ENCODE measurements at regions not wholly inside any gene's neighbourhood (a gene's known extent, or its start where the extent isn't known, plus 50 kb on each side); places are given as distances from the start of the nearest gene placed in this dataset.
"Not testable (repeated sequence)": the region's sequence is repeated elsewhere in the genome, so short reads cannot be mapped to it uniquely, and the experiment has no call there.

GRCh38 chr4:23969635-23970145, 79.8 kb upstream of the PPARGC1A start:
- FAIRE-seq (no peak), DNase-seq (ENCODE audit: insufficient read length) (no peak)
- TF ChIP-seq POLR2AphosphoS5 (IDR thresholded peaks at IDR 0.05; ENCODE audit: low read depth, low read length) (no peak), TAF1 (IDR thresholded peaks at IDR 0.05; ENCODE audit: borderline replicate concordance, low read depth, low read length) (no peak), POLR2A (IDR thresholded peaks at IDR 0.05; ENCODE audit: low read depth, low read length) (no peak)

GRCh38 chr4:23967281-23967680, 77.4 kb upstream of the PPARGC1A start:
- no peak for TF ChIP-seq TAF1 (IDR thresholded peaks at IDR 0.05; ENCODE audit: borderline replicate concordance, low read depth, low read length)
- no peak for TF ChIP-seq POLR2A (IDR thresholded peaks at IDR 0.05; ENCODE audit: low read depth, low read length)
- no peak for TF ChIP-seq POLR2AphosphoS5 (IDR thresholded peaks at IDR 0.05; ENCODE audit: low read depth, low read length)
- DNase-seq (ENCODE audit: insufficient read length) = no peak
- no peak for FAIRE-seq

DNA sequence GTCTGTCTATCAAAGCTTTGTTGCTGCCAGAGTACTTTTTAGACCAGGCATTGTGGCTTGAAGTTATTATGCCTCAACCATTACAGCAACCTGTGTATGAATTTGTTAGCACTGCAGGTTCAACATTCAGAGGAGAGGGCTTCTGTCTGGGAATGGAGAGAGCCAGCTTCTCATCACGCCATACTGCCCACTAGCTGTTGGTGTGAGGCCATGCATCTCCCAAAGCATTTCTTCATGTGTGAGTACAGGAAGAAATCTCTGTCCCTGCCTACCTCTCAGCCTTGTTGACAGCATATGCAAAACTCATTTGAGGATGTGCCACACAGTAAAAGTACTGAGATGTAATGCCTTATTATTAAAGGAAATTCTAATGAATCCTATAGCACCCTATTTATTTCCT, 76.9 kb upstream of the PPARGC1A start:
- DNase-seq (ENCODE audit: insufficient read length) (no peak), FAIRE-seq (no peak)
- TF ChIP-seq POLR2AphosphoS5 (IDR thresholded peaks at IDR 0.05; ENCODE audit: low read depth, low read length) = no peak
- no peak for TF ChIP-seq TAF1 (IDR thresholded peaks at IDR 0.05; ENCODE audit: borderline replicate concordance, low read depth, low read length)
- TF ChIP-seq POLR2A (IDR thresholded peaks at IDR 0.05; ENCODE audit: low read depth, low read length) = no peak

- DNase-seq (ENCODE audit: insufficient read length) (no peak), FAIRE-seq (no peak)
- no peak for TF ChIP-seq TAF1 (IDR thresholded peaks at IDR 0.05; ENCODE audit: borderline replicate concordance, low read depth, low read length)
- no peak for TF ChIP-seq POLR2AphosphoS5 (IDR thresholded peaks at IDR 0.05; ENCODE audit: low read depth, low read length)
- no peak for TF ChIP-seq POLR2A (IDR thresholded peaks at IDR 0.05; ENCODE audit: low read depth, low read length)
These were observed 72.6 kb upstream of the PPARGC1A start for GRCh38 chr4:23962462-23962861.

DNA sequence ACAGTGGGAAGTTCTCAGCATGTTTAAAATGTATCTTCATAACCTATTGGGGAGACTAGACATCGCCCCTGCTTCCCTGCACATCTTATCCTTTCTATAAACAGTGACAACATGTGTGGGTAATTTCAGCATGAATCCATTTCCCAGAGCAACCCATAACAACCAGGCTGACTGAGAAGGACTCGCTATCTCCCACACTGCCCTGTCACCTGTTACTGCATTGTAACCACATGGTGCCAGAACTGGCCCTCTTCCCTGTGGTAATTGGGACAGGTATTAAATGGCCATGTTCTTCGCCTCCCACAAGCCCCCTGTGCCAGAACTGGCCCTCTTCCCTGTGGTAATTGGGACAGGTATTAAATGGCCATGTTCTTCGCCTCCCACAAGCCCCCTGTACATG, 71.5 kb upstream of the PPARGC1A start:
- not testable (repeated sequence) for FAIRE-seq; DNase-seq (ENCODE audit: insufficient read length)

DNA sequence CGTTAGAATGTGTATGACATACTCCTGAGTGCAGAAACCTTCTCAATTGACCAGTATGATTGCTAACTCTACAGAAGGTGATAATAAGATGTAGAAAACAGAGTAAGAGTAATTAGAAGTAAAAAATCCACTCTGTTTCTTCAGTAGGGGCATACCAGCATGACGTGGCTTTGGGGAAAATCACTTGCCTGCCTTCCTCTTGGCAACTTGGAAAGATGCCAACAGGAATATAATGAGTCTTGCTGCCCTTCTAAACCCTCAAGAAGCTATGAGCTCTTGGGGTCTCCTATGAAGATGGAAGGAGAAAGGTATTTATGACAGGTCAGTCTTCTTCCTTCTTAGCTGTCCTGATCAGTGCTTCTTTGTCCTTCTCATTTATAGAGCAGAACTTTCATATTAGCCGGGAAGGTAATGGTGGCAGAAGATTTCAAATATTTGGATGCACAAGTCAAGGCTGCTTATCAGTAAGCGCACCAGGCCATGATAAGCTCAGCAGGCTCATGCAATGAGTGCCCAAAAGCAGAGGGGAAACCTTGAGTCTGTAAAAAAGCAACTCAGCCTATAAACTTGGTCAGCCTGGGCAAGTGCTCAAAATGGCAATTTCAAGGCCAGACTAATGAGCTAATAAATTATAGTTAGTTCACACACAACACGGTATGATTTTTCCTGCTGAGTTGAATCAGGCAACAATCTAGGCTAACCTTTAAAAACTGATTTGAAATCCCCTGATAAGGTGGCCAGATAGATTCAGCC, 69.7 kb upstream of the PPARGC1A start:
- DNase-seq (ENCODE audit: insufficient read length) = no peak

DNA sequence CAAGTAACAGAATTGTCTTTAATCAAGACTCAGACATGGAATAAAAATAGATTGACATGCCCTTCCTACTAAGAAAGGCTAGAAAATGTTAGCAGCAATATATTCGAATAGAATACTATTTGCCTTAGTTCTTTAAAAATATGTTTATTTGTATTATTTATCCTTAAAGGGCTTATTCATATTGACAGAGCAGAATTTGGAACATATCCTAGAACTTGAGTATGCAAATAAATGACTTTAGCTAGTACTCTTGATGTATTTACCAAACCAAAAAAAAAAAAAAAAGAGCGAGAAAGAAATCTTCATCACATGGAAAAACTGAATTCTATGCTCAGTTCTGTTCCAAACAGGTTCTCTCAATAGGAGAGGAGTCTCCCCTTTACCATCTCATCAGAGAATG, 68.9 kb upstream of the PPARGC1A start:
- DNase-seq (ENCODE audit: insufficient read length) = no peak
- no peak for FAIRE-seq
- TF ChIP-seq TAF1 (IDR thresholded peaks at IDR 0.05; ENCODE audit: borderline replicate concordance, low read depth, low read length) = no peak
- no peak for TF ChIP-seq POLR2A (IDR thresholded peaks at IDR 0.05; ENCODE audit: low read depth, low read length)
- no peak for TF ChIP-seq POLR2AphosphoS5 (IDR thresholded peaks at IDR 0.05; ENCODE audit: low read depth, low read length)

More for the DNA sequence above, 69.7 kb upstream of the PPARGC1A start:
- no peak for FAIRE-seq
- TF ChIP-seq POLR2AphosphoS5 (IDR thresholded peaks at IDR 0.05; ENCODE audit: low read depth, low read length) (no peak), POLR2A (IDR thresholded peaks at IDR 0.05; ENCODE audit: low read depth, low read length) (no peak), TAF1 (IDR thresholded peaks at IDR 0.05; ENCODE audit: borderline replicate concordance, low read depth, low read length) (no peak)

DNA sequence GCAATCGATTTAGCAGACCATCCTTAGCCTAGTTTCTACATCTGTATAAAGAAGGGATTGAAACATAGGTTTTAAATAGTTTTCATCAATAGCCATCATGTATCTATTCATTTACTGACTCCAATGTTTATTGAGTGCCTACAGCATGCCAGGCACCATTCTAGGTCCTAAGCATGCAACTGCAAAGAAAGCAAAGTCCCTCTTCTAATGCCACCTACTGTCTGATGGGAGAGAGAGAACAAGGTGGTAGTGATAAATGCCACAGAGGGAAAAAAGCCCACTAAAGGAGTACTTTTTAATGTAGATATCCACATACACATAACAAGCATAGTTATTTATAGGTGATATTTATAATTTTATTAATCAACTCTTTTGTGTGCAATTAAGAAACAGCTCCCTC, 67.6 kb upstream of the PPARGC1A start:
- DNase-seq (ENCODE audit: insufficient read length) = no peak
- TF ChIP-seq TAF1 (IDR thresholded peaks at IDR 0.05; ENCODE audit: borderline replicate concordance, low read depth, low read length) = no peak
- TF ChIP-seq POLR2AphosphoS5 (IDR thresholded peaks at IDR 0.05; ENCODE audit: low read depth, low read length) = no peak
- TF ChIP-seq POLR2A (IDR thresholded peaks at IDR 0.05; ENCODE audit: low read depth, low read length) = no peak
- FAIRE-seq = no peak

DNA sequence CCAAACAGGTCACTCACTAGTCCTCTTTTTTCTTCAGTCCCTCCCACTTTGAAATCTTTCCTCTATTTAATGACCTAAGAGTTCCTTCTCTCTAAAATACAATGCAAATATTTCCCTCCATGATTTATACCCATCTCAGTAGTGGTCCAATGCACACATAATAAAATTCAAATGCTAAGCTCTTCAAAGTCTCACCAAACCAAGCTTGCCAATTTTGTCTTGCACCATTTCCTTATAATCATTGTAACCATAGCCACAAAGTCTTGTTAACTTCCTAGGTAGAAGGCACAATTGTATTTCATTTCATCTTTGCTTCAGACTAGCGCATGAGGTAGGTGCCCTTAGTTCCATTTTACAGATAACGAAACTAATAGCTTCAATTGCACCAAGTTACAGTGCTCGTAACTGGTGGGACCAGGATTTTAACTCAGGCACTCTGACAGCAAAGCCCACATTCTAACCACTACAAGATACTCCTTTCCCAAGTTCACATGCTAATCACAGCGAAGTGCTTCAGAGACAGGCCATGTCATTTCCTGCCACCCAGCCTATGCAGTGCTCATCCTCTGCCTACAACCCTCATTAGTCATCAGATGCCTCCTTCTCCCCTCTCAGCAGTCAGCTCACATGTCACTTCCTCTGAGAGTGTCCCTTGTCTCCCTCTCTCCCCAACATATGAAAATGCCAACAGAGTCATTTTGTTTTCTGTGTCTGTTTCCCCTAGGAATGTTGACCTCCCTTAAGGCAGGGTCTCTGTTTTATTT, 66.9 kb upstream of the PPARGC1A start:
- FAIRE-seq (no peak), DNase-seq (ENCODE audit: insufficient read length) (no peak)
- TF ChIP-seq POLR2A (IDR thresholded peaks at IDR 0.05; ENCODE audit: low read depth, low read length) = no peak
- no peak for TF ChIP-seq TAF1 (IDR thresholded peaks at IDR 0.05; ENCODE audit: borderline replicate concordance, low read depth, low read length)
- no peak for TF ChIP-seq POLR2AphosphoS5 (IDR thresholded peaks at IDR 0.05; ENCODE audit: low read depth, low read length)

GRCh38 chr4:23952258-23952657, 62.4 kb upstream of the PPARGC1A start:
- TF ChIP-seq TAF1 (IDR thresholded peaks at IDR 0.05; ENCODE audit: borderline replicate concordance, low read depth, low read length) (no peak), POLR2A (IDR thresholded peaks at IDR 0.05; ENCODE audit: low read depth, low read length) (no peak), POLR2AphosphoS5 (IDR thresholded peaks at IDR 0.05; ENCODE audit: low read depth, low read length) (no peak)
- DNase-seq (ENCODE audit: insufficient read length) = no peak
- FAIRE-seq = no peak

DNA sequence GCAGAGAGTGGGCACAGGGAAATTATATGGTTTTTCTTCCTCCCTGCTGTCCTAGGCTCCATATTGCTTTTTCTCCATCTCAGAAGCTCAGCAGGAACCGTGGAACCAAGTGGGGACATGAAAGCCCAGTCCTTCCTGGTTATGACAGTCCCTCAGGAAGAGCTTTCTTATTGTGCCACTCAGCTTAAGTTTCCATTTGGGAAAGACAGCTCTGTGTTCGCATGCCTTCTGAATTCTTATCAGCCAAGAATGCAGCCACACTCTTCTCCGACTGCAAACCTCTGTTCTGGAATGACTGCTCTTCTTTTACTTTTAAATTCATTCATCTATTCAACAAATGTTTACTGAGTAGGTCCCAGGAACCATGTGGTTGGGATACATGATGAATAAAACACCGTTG, 58.0 kb upstream of the PPARGC1A start:
- DNase-seq (ENCODE audit: insufficient read length) (no peak), FAIRE-seq (no peak)
- TF ChIP-seq POLR2A (IDR thresholded peaks at IDR 0.05; ENCODE audit: low read depth, low read length) (no peak), TAF1 (IDR thresholded peaks at IDR 0.05; ENCODE audit: borderline replicate concordance, low read depth, low read length) (no peak)

DNA sequence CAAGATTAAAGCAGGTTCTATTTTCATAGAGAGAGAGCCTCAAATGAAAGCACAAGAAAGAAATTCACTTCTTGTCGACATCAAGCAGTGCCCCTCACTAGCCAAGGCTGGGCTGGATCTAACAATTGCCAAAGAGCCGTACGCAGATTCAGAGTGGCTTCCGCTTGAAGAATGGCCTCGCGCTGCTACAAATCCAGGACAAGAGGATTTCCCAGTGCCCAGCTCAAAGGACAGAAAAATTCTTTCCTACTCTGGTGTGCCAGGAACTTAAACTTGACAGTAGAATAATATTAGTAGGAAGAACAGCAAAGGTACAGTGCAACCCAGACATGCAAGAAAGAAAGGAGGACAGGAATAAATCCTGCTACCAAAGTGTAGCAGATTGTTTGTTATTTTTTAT, 56.5 kb upstream of the PPARGC1A start:
- DNase-seq (ENCODE audit: insufficient read length) (no peak), FAIRE-seq (no peak)
- no peak for TF ChIP-seq TAF1 (IDR thresholded peaks at IDR 0.05; ENCODE audit: borderline replicate concordance, low read depth, low read length)
- no peak for TF ChIP-seq POLR2AphosphoS5 (IDR thresholded peaks at IDR 0.05; ENCODE audit: low read depth, low read length)

All from GM12892 (cell line).